Endothelial cell of umbilical vein (primary cell): ENCODE measurements at regions not wholly inside any gene's neighbourhood (a gene's known extent, or its start where the extent isn't known, plus 50 kb on each side); places are given as distances from the start of the nearest gene placed in this dataset.
"Not testable (repeated sequence)": the region's sequence is repeated elsewhere in the genome, so short reads cannot be mapped to it uniquely, and the experiment has no call there.

Experiments
- POLR2A ChIP-seq: IDR thresholded peaks from 2 replicates; pipeline ENCODE4 v1.6.1; 2012; ENCODE audit warnings: low read depth, mild to moderate bottlenecking, control low read depth, low read length
- TF ChIP-seq, protein P1 (sequence below), 2 donors: IDR thresholded peaks; 1 replicate in 1 of 2; 2 replicates in 1 of 2; pipeline ENCODE4 v1.5.1; 2011; ENCODE audit warnings: low read length in 2 of 2, mild to moderate bottlenecking in 2 of 2, moderate library complexity in 2 of 2, control low read depth in 1 of 2, inconsistent platforms in 1 of 2, low read depth in 1 of 2; ENCODE audit not compliant: insufficient read depth in 1 of 2; ENCODE audit errors: extremely low read depth in 1 of 2

DNA sequence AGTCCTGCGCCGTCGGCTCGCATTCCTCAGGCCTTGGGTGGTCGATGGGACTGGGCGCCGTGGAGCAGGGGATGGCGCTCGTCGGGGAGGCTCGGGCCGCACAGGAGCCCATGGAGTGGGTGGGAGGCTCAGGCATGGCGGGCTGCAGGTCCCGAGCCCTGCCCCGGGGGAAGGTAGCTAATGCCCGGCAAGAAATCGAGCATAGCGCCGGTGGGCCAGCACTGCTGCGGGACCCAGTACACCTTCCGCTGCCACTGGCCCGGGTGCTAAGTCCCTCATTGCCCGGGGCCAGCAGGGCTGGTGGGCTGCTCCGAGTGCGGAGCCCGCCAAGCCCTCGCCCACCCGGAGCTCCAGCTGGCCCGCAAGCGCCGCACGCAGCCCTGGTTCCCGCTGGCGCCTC lies 122.8 kb downstream of the UFM1 start:
- TF ChIP-seq, protein P1, sequence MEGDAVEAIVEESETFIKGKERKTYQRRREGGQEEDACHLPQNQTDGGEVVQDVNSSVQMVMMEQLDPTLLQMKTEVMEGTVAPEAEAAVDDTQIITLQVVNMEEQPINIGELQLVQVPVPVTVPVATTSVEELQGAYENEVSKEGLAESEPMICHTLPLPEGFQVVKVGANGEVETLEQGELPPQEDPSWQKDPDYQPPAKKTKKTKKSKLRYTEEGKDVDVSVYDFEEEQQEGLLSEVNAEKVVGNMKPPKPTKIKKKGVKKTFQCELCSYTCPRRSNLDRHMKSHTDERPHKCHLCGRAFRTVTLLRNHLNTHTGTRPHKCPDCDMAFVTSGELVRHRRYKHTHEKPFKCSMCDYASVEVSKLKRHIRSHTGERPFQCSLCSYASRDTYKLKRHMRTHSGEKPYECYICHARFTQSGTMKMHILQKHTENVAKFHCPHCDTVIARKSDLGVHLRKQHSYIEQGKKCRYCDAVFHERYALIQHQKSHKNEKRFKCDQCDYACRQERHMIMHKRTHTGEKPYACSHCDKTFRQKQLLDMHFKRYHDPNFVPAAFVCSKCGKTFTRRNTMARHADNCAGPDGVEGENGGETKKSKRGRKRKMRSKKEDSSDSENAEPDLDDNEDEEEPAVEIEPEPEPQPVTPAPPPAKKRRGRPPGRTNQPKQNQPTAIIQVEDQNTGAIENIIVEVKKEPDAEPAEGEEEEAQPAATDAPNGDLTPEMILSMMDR (IDR thresholded peaks at IDR 0.05; ENCODE audit: extremely low read depth in 1 of 2, insufficient read depth in 1 of 2, low read depth in 1 of 2, low read length in 2 of 2): not testable (repeated sequence)
- TF ChIP-seq POLR2A: not testable (repeated sequence)
